ENCODE measurements at regions not wholly inside any gene's neighbourhood (a gene's known extent, or its start where the extent isn't known, plus 50 kb on each side); places are given as distances from the start of the nearest gene placed in this dataset.

DNA sequence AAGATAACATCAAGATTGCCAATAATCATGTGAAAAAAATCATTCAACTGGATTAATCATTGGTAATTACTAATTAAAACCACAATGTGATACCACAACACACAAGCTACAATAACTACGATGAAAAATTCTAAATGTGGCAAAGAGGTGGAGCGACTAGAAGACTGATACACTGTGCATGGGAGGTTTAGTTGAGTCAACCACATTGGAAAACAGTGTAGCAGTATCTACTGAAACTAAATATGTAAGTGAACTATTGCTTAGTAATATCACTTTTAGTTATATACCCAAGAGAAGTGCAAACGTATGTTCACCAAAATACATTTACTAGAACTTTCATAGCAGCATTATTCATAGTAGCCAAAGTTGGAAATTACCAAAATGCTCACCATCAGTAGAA, 359.9 kb downstream of the ETS1 start:
- Histone ChIP-seq H3K27ac (ENCODE audit: low read depth in 2 of 2, low read length in 1 of 2) (no peak overlapping the region), H3K4me1 (ENCODE audit: control insufficient read depth in 2 of 2, insufficient read depth in 2 of 2, low read length in 1 of 2) (no peaks in the 10 kb centered on the region), H3K27me3 (ENCODE audit: control insufficient read depth in 1 of 2, insufficient read depth in 2 of 2, low read length in 2 of 2) (no peaks in the 10 kb centered on the region), H3K9me3 (ENCODE audit: control insufficient read depth in 2 of 2, insufficient read depth in 1 of 2, low read depth in 1 of 2, low read length in 1 of 2) (no peaks in the 10 kb centered on the region), H3K36me3 (ENCODE audit: control insufficient read depth in 2 of 2, insufficient read depth in 2 of 2, low read length in 1 of 2) (no peaks in the 10 kb centered on the region), H3K4me3 (ENCODE audit: low read depth in 1 of 2, low read length in 2 of 2) (no peak overlapping the region)
- 84 to 85% methylated on average over 3 of the region's 3 CpGs for WGBS, 2 donors

DNA sequence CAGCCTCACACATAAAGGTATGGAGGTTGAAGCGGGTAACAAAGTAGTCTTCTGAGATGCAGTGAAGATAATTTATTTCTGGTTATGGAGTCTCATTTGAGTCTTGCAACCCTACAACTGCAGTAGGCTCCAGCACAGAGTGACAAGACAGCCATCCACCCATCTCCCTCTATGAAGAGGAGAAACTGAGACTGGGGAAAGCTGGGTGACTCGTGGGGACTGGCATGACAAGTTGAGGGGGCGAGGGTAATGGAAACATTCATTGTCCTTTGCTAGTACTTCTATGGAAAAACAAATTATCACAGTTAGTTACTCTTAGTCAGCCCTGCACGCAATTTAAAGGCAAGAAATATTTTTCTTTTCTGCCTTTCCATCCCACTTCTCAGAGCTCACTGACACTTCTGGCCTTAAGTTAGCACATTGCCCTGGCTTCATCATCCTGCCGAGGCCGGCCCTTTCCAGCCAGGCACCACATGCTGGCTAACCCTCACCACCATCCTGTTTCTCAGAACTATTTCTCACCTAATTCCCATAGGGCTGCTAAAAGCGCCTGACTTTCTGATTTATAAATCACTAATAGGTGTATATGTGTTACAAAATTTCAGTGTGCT, 361.1 kb downstream of the ETS1 start:
- no peak overlapping the region for H3K27ac ChIP-seq (ENCODE audit: low read depth in 2 of 2, low read length in 1 of 2)
- WGBS, 2 donors: 86% methylated on average over 7 of the region's 7 CpGs
- H3K9me3 ChIP-seq (ENCODE audit: control insufficient read depth in 2 of 2, insufficient read depth in 1 of 2, low read depth in 1 of 2, low read length in 1 of 2): no peaks in the 10 kb centered on the region
- H3K4me3 ChIP-seq (ENCODE audit: low read depth in 1 of 2, low read length in 2 of 2): no peak overlapping the region
- no peaks in the 10 kb centered on the region for H3K36me3 ChIP-seq (ENCODE audit: control insufficient read depth in 2 of 2, insufficient read depth in 2 of 2, low read length in 1 of 2)
- H3K27me3 ChIP-seq (ENCODE audit: control insufficient read depth in 1 of 2, insufficient read depth in 2 of 2, low read length in 2 of 2): no peaks in the 10 kb centered on the region
- H3K4me1 ChIP-seq (ENCODE audit: control insufficient read depth in 2 of 2, insufficient read depth in 2 of 2, low read length in 1 of 2): no peaks in the 10 kb centered on the region

DNA sequence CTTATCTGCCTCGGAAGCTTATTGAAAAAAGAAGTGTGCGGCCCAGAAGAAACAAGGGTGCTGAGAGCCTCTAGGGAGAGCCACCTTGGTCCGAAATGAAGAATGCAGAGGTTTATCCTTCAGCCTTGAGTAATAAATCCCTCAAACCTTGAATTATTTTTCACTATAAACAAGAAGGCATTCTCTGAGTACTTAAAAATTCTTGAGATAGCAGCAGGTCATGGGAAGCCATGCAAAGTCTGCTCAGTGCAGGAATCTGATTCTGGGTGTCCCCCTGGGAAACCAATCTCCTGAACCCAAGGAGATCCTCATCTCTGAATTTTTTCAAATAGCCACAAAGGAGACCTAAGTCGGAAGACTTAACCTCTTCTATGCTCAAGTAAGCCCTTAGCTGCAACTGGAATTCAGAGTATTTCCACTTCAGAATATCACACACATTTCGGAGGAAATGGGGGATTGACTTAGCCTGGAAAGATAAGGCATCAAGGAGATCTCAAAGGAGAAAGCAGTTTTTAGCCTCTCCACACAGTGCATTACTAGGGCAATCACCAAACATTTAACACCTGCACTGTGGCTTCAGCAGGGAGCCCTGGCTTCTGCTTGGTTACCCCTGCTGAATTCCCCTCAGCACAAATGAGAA, 365.0 kb downstream of the ETS1 start:
- no peaks in the 10 kb centered on the region for H3K27me3 ChIP-seq (ENCODE audit: control insufficient read depth in 1 of 2, insufficient read depth in 2 of 2, low read length in 2 of 2)
- H3K4me1 ChIP-seq (ENCODE audit: control insufficient read depth in 2 of 2, insufficient read depth in 2 of 2, low read length in 1 of 2): no peaks in the 10 kb centered on the region
- no peaks in the 10 kb centered on the region for H3K36me3 ChIP-seq (ENCODE audit: control insufficient read depth in 2 of 2, insufficient read depth in 2 of 2, low read length in 1 of 2)
- H3K4me3 ChIP-seq (ENCODE audit: low read depth in 1 of 2, low read length in 2 of 2): no peak overlapping the region
- H3K27ac ChIP-seq (ENCODE audit: low read depth in 2 of 2, low read length in 1 of 2): no peak overlapping the region
- no peaks in the 10 kb centered on the region for H3K9me3 ChIP-seq (ENCODE audit: control insufficient read depth in 2 of 2, insufficient read depth in 1 of 2, low read depth in 1 of 2, low read length in 1 of 2)
- 83 to 84% methylated on average over 5 of the region's 5 CpGs for WGBS, 2 donors

DNA sequence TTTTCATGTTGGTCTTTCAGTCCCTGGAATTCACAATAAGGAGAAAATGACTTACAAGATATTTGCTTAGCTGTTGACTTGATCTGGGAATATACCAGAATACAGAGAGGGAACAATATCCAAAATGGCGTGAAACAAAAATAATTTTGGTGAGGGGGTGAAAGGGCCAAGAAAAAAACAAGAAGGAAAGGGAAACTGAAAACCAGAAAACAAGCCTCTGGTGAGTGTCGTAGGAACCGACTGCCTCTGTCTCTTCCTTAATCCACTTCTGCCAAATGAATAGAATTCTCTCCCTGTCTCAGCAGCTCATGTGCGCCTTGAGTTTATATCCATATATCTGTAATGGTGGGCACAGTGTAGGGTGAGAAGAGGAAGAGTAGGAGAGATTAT, 367.6 kb downstream of the ETS1 start:
- no peak overlapping the region for H3K27ac ChIP-seq (ENCODE audit: low read depth in 2 of 2, low read length in 1 of 2)
- peaks cover 0 to 3% of the 10 kb centered on the region in 2 donors for H3K9me3 ChIP-seq (ENCODE audit: control insufficient read depth in 2 of 2, insufficient read depth in 1 of 2, low read depth in 1 of 2, low read length in 1 of 2)
- no peak overlapping the region for H3K4me3 ChIP-seq (ENCODE audit: low read depth in 1 of 2, low read length in 2 of 2)
- WGBS, 2 donors: 85 to 88% methylated on average over 4 of the region's 4 CpGs
- H3K4me1 ChIP-seq (ENCODE audit: control insufficient read depth in 2 of 2, insufficient read depth in 2 of 2, low read length in 1 of 2): no peaks in the 10 kb centered on the region
- H3K27me3 ChIP-seq (ENCODE audit: control insufficient read depth in 1 of 2, insufficient read depth in 2 of 2, low read length in 2 of 2): no peaks in the 10 kb centered on the region
- H3K36me3 ChIP-seq (ENCODE audit: control insufficient read depth in 2 of 2, insufficient read depth in 2 of 2, low read length in 1 of 2): no peaks in the 10 kb centered on the region

DNA sequence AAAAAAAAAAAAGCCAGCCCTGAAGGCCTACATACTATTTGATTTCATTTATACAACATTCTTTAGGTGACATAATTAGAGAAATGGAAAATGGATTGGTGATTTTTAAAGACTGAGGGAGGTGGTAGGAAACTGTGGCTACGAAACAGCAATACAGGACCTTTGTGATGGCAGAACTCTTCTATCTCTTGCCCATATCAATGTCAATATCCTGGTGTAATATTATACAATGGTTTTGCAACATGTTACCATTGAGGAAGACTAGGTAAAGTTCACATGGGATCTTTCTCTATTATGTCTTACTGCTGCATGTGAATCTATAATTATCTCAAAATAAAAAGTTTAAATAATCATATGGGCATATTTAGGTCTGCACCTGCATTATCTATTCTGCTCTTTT, 371.2 kb downstream of the ETS1 start:
- Histone ChIP-seq H3K4me3 (ENCODE audit: low read depth in 1 of 2, low read length in 2 of 2) (no peak overlapping the region), H3K4me1 (ENCODE audit: control insufficient read depth in 2 of 2, insufficient read depth in 2 of 2, low read length in 1 of 2) (no peaks in the 10 kb centered on the region), H3K27me3 (ENCODE audit: control insufficient read depth in 1 of 2, insufficient read depth in 2 of 2, low read length in 2 of 2) (no peaks in the 10 kb centered on the region), H3K27ac (ENCODE audit: low read depth in 2 of 2, low read length in 1 of 2) (no peak overlapping the region), H3K36me3 (ENCODE audit: control insufficient read depth in 2 of 2, insufficient read depth in 2 of 2, low read length in 1 of 2) (no peaks in the 10 kb centered on the region), H3K9me3 (ENCODE audit: control insufficient read depth in 2 of 2, insufficient read depth in 1 of 2, low read depth in 1 of 2, low read length in 1 of 2) (peaks cover 2 to 3% of the 10 kb centered on the region in 2 donors)
- 94 to 98% methylated on average over 1 of the region's 1 CpG for WGBS, 2 donors

DNA sequence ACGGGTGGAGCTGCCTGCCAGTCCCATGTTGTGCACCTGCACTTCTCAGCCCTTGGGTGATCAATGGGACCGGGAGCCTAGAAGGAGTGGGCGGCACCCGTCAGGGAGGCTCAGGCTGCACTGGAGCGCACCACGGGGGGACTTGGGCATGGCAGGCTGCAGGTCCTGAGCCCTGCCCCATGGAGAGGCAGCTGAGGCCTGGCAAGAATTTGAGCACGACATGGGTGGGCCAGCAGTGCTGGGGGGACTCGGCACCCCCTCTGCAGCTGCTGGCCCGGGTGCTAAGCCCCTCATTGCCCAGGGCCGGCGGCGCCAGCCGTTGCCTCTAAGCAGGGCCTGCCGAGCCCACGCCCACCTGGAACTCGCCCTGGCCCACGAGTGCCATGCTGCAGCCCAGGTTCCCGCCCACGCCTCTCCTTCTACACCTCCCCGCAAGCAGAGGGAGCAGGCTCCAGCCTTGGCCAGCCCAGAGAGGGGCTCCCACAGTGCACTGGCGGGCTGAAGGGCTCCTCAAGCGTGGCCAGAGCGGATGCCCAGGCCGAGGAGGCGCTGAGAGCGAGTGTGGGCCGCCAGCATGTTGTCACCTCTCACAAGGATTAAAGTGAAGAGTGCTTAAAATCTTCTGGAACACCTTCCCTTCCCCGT, 372.0 kb downstream of the ETS1 start:
- H3K36me3 ChIP-seq (ENCODE audit: control insufficient read depth in 2 of 2, insufficient read depth in 2 of 2, low read length in 1 of 2): no peaks in the 10 kb centered on the region
- H3K27me3 ChIP-seq (ENCODE audit: control insufficient read depth in 1 of 2, insufficient read depth in 2 of 2, low read length in 2 of 2): no peaks in the 10 kb centered on the region
- no peak overlapping the region for H3K27ac ChIP-seq (ENCODE audit: low read depth in 2 of 2, low read length in 1 of 2)
- no peaks in the 10 kb centered on the region for H3K4me1 ChIP-seq (ENCODE audit: control insufficient read depth in 2 of 2, insufficient read depth in 2 of 2, low read length in 1 of 2)
- no peak overlapping the region for H3K4me3 ChIP-seq (ENCODE audit: low read depth in 1 of 2, low read length in 2 of 2)
- WGBS, 2 donors: 90 to 94% methylated on average over 28 of the region's 28 CpGs
- H3K9me3 ChIP-seq (ENCODE audit: control insufficient read depth in 2 of 2, insufficient read depth in 1 of 2, low read depth in 1 of 2, low read length in 1 of 2): peaks cover 2 to 3% of the 10 kb centered on the region in 2 donors

DNA sequence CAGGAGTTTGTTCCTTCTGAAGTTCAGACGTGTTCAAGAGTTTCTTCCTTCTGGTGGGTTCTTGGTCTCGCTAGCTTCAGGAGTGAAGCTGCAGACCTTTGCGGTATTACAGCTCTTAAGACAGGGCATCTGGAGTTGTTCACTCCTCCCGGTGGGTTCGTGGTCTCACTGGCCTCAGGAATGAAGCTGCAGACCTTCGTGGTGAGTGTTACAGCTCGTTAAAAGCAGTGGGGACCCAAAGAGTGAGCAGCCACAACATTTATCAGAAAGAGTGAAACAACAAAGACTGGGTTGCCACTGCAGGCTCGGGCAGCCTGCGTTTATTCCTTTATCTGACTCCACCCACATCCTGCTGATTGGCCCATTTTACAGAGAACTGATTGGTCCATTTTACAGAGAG, 373.1 kb downstream of the ETS1 start:
- peaks cover 2 to 3% of the 10 kb centered on the region in 2 donors for H3K9me3 ChIP-seq (ENCODE audit: control insufficient read depth in 2 of 2, insufficient read depth in 1 of 2, low read depth in 1 of 2, low read length in 1 of 2)
- no peaks in the 10 kb centered on the region for H3K27me3 ChIP-seq (ENCODE audit: control insufficient read depth in 1 of 2, insufficient read depth in 2 of 2, low read length in 2 of 2)
- H3K27ac ChIP-seq (ENCODE audit: low read depth in 2 of 2, low read length in 1 of 2): no peak overlapping the region
- H3K4me3 ChIP-seq (ENCODE audit: low read depth in 1 of 2, low read length in 2 of 2): no peak overlapping the region
- H3K4me1 ChIP-seq (ENCODE audit: control insufficient read depth in 2 of 2, insufficient read depth in 2 of 2, low read length in 1 of 2): no peaks in the 10 kb centered on the region
- 89 to 91% methylated on average over 9 of the region's 9 CpGs for WGBS, 2 donors
- no peaks in the 10 kb centered on the region for H3K36me3 ChIP-seq (ENCODE audit: control insufficient read depth in 2 of 2, insufficient read depth in 2 of 2, low read length in 1 of 2)

DNA sequence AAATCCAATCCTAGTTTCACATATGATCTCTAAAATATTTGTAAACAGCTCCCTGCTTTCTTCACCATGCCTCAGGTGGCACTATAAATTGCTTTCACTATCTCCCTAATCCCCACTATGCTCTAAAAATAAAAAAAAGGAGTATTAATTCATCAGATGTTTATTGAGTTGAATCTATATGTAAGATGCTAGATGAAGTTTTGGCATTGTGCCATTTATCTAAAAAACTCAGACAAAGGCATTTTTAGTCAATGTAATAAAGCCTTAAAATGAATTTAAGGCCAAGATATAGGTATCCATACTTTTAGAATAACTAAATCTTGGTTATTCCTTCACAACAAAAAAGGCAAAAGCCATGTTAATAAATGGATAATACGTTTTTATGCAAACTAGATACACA, 373.9 kb downstream of the ETS1 start:
- Histone ChIP-seq H3K4me1 (ENCODE audit: control insufficient read depth in 2 of 2, insufficient read depth in 2 of 2, low read length in 1 of 2) (peaks cover 0 to 2% of the 10 kb centered on the region in 2 donors), H3K9me3 (ENCODE audit: control insufficient read depth in 2 of 2, insufficient read depth in 1 of 2, low read depth in 1 of 2, low read length in 1 of 2) (peaks cover 2 to 3% of the 10 kb centered on the region in 2 donors), H3K4me3 (ENCODE audit: low read depth in 1 of 2, low read length in 2 of 2) (no peak overlapping the region), H3K36me3 (ENCODE audit: control insufficient read depth in 2 of 2, insufficient read depth in 2 of 2, low read length in 1 of 2) (no peaks in the 10 kb centered on the region), H3K27me3 (ENCODE audit: control insufficient read depth in 1 of 2, insufficient read depth in 2 of 2, low read length in 2 of 2) (no peaks in the 10 kb centered on the region), H3K27ac (ENCODE audit: low read depth in 2 of 2, low read length in 1 of 2) (no peak overlapping the region)
- WGBS, 2 donors: 79 to 83% methylated on average over 1 of the region's 1 CpG

DNA sequence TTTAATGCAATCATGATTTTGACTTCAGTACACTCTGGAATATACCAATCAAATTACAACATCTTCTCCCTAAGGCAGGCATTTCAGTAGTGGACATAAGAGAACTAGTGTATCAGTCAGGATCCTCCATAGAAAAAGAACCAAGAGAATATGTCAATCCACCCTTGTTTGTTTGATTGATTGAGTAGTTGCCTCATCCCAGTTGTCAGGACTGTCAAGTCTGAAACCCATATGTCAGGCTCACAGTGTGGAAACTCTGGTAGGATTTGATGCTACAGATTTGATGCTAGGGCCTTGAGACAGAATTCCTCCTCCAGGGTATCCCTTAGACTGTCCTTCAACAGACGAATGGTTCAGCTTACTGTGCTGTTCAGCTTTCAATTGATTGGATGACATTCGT, 375.0 kb downstream of the ETS1 start:
- Histone ChIP-seq H3K27me3 (ENCODE audit: control insufficient read depth in 1 of 2, insufficient read depth in 2 of 2, low read length in 2 of 2) (no peaks in the 10 kb centered on the region), H3K9me3 (ENCODE audit: control insufficient read depth in 2 of 2, insufficient read depth in 1 of 2, low read depth in 1 of 2, low read length in 1 of 2) (peaks cover 2 to 3% of the 10 kb centered on the region in 2 donors), H3K27ac (ENCODE audit: low read depth in 2 of 2, low read length in 1 of 2) (no peak overlapping the region), H3K36me3 (ENCODE audit: control insufficient read depth in 2 of 2, insufficient read depth in 2 of 2, low read length in 1 of 2) (no peaks in the 10 kb centered on the region), H3K4me3 (ENCODE audit: low read depth in 1 of 2, low read length in 2 of 2) (no peak overlapping the region), H3K4me1 (ENCODE audit: control insufficient read depth in 2 of 2, insufficient read depth in 2 of 2, low read length in 1 of 2) (peaks cover 0 to 2% of the 10 kb centered on the region in 2 donors)
- WGBS, 2 donors: 88 to 92% methylated on average over 2 of the region's 2 CpGs

Measured in esophagus (tissue), 2 donors.